Neural crest cell (in vitro differentiated cells): ENCODE measurements at regions not wholly inside any gene's neighbourhood (a gene's known extent, or its start where the extent isn't known, plus 50 kb on each side); places are given as distances from the start of the nearest gene placed in this dataset.

ENCODE experiments used
- DNase-seq: peaks from one replicate; pipeline ENCODE4 v3.0.0; 2021; ENCODE audit warnings: low read depth, mixed read lengths, low spot score
- H3K27ac Mint-ChIP-seq: one replicate; pipeline ENCODE4 v1.8.0; 2021; ENCODE audit warnings: mild to moderate bottlenecking, mixed read lengths; ENCODE audit not compliant: unreplicated experiment
- H3K27me3 Mint-ChIP-seq: 2 replicates; pipeline ENCODE4 v1.8.0; 2021; ENCODE audit warnings: low read depth, mild to moderate bottlenecking, mixed read lengths
- H3K36me3 Mint-ChIP-seq: 2 replicates; pipeline ENCODE4 v1.8.0; 2021; ENCODE audit warnings: low read depth, mild to moderate bottlenecking, mixed read lengths
- H3K4me1 Mint-ChIP-seq: 2 replicates; pipeline ENCODE4 v1.8.0; 2021; ENCODE audit warnings: mixed read lengths
- H3K4me3 Mint-ChIP-seq: one replicate; pipeline ENCODE4 v1.8.0; 2021; ENCODE audit warnings: mild to moderate bottlenecking, mixed read lengths
- H3K9me3 Mint-ChIP-seq: 2 replicates; pipeline ENCODE4 v1.8.0; 2021; ENCODE audit warnings: mixed read lengths
- CTCF ChIP-seq: fragments of 200-600 bp; sonication (generic); conservative IDR thresholded peaks from 2 replicates; pipeline ENCODE4 v1.5.0; 2021; ENCODE audit warnings: antibody characterized with exemption, mild to moderate bottlenecking

GRCh38 chr7:16350634-16351033, 70.7 kb downstream of the CRPPA start:
- H3K27ac Mint-ChIP-seq: no peak overlapping the region
- no peaks in the 10 kb centered on the region for H3K27me3 Mint-ChIP-seq
- peaks cover 4% of the 10 kb centered on the region for H3K9me3 Mint-ChIP-seq
- peaks cover 3% of the 10 kb centered on the region for H3K36me3 Mint-ChIP-seq
- no peak for TF ChIP-seq CTCF
- no peak overlapping the region for H3K4me3 Mint-ChIP-seq
- no peak for DNase-seq
- H3K4me1 Mint-ChIP-seq: peaks cover 8% of the 10 kb centered on the region

- peaks cover 5% of the 10 kb centered on the region for H3K36me3 Mint-ChIP-seq
- H3K4me3 Mint-ChIP-seq: no peak overlapping the region
- no peak for TF ChIP-seq CTCF
- no peak overlapping the region for H3K27ac Mint-ChIP-seq
- no peak for DNase-seq
- peaks cover 8% of the 10 kb centered on the region for H3K4me1 Mint-ChIP-seq
- H3K9me3 Mint-ChIP-seq: peaks cover 14% of the 10 kb centered on the region
- H3K27me3 Mint-ChIP-seq: no peaks in the 10 kb centered on the region
Observed at GRCh38 chr7:16348251-16348650, 73.1 kb downstream of the CRPPA start.

- TF ChIP-seq CTCF: no peak
- Mint-ChIP-seq H3K36me3 (peaks cover 5% of the 10 kb centered on the region), H3K9me3 (peaks cover 14% of the 10 kb centered on the region), H3K4me3 (no peak overlapping the region), H3K27ac (no peak overlapping the region), H3K27me3 (no peaks in the 10 kb centered on the region), H3K4me1 (peaks cover 8% of the 10 kb centered on the region)
- no peak for DNase-seq
Observed at GRCh38 chr7:16347827-16348192, 73.5 kb downstream of the CRPPA start.

- H3K36me3 Mint-ChIP-seq: peaks cover 5% of the 10 kb centered on the region
- TF ChIP-seq CTCF: no peak
- H3K4me1 Mint-ChIP-seq: peaks cover 8% of the 10 kb centered on the region
- no peaks in the 10 kb centered on the region for H3K27me3 Mint-ChIP-seq
- no peak overlapping the region for H3K27ac Mint-ChIP-seq
- peaks cover 14% of the 10 kb centered on the region for H3K9me3 Mint-ChIP-seq
- no peak for DNase-seq
- no peak overlapping the region for H3K4me3 Mint-ChIP-seq
Observed at GRCh38 chr7:16347066-16347826, 74.1 kb downstream of the CRPPA start.

- peaks cover 8% of the 10 kb centered on the region for H3K4me1 Mint-ChIP-seq
- H3K27ac Mint-ChIP-seq: no peak overlapping the region
- H3K4me3 Mint-ChIP-seq: no peak overlapping the region
- H3K36me3 Mint-ChIP-seq: peaks cover 5% of the 10 kb centered on the region
- H3K27me3 Mint-ChIP-seq: no peaks in the 10 kb centered on the region
- peaks cover 14% of the 10 kb centered on the region for H3K9me3 Mint-ChIP-seq
- TF ChIP-seq CTCF: no peak
- DNase-seq: no peak
Observed at GRCh38 chr7:16345979-16346958, 75.1 kb downstream of the CRPPA start.
